HG02610 (cell line): ENCODE measurements at regions not wholly inside any gene's neighbourhood (a gene's known extent, or its start where the extent isn't known, plus 50 kb on each side); places are given as distances from the start of the nearest gene placed in this dataset.

Experiments used
- ATAC-seq: cut with Tn5 transposase; IDR thresholded peaks from one replicate; pipeline ENCODE4 v1.9.1; 2021; ENCODE audit warnings: mild to moderate bottlenecking, moderate library complexity; ENCODE audit not compliant: unreplicated experiment

DNA sequence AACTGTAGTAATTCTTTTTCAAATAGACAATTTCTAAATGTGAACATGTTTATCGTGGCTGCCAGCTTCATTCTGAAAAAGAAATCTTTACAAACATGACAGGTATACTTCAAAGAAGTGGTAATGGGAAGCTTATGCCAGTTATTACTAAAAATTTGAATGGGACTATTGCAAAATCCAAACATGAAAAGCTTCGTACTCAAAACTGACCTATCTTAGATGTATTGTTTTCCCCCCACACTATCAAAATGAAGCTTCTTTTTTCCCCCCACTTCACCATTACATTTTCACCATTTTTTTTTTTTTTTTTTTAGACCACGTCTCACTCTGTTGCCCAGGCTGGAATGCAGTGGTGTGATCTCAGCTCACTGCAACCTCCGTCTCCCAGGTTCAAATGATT, 50.4 kb upstream of the SERTAD2 start:
- ATAC-seq = peak; percentile 33

DNA sequence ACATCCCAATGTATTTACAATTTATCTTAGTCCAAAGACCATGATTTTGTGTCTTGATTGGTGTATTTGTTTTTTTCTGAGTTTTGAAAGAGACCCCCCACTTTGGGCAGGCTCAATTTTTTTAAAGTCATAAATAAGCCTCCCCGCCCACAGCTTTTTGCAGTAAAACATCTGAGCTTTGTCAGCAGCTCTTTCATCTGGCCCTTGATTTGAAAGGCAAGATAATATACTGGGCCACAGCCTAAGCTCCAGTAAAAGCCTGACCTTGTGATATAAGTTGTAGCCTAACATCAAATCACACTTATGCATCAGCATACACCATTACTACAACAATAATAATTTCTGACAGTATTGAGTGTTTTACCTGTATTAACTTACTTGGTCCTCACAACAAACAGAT, 51.3 kb upstream of the SERTAD2 start:
- no peak for ATAC-seq

DNA sequence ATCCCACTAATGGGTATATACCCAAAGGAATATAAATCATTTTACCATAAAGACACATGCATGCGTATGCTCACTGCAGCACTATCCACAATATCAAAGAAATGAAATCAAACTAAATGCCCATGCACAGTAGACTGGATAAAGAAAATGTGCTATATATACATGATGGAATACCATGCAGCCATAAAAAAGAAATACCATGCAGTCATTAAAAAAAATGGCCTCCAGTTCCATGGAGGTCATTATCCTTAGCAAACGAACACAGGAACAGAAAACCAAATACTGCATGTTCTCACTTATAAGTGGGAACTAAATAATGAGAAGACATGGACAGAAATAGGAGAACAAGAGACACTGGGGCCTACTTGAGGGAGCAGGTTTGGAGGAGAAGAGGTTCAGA, 53.6 kb upstream of the SERTAD2 start:
- no peak for ATAC-seq

DNA sequence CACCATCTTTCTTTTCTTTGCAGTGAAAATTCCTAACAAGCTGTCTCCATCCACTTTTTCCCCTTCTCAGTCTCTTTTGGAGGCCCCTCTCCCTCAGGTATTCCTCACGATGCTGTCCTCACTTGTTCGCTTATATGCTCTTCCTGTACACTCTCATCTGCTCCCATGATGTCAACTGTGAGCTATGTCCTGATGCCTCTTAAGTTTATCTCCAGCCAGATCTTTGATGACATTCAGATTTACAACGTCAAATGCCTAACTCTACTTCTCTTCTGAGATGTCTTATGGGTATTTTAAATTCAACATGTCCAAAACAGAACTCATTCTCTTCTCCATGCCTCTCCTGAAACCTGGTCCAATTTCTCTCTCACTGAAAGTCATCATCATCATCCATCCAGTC, 55.1 kb upstream of the SERTAD2 start:
- no peak for ATAC-seq

DNA sequence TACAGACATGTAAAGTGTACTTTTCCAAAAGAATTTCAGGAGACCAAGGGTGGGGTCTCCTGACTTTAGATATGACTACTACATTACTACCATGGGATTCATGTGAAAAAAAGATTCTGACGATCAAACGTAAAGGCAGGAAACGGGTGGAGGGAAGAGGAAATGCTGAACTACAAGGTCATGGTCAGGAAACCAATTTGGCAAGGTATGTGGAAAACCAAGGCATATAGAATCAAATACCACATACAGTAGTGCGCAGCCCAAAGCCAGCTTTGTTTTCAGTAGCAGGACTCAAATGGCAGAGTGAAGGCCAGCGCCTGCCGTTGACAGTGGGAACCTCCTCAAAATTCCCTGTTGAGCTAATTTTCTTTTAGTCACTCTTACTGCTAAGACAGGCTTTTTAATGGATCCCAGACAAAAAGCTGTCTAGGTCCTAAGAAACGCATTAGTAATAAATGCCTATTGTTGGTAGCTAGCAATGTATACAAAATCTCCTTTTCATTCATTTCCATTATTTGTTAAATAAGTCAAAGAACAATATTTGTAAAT, 57.6 kb upstream of the SERTAD2 start:
- no peak for ATAC-seq

DNA sequence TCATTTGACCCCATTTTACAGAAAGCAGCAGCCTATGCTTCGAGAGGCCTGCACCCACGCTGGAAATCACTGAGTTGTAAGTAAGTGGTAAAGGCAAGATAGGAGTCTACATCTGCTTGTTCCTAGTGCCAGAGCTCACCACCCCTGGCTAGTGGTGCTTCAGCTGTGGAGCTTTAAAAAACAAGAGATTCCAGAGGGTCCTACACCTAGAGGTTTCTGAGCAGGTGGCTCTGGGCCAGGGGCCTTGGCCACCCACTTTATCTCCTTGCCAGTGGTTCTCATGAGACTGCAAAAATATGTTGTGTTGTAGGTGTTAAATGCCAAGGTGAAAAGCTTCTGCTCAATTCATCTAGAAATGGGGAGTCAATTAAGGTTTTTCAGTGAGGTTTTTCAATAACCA, 60.0 kb upstream of the SERTAD2 start:
- no peak for ATAC-seq

DNA sequence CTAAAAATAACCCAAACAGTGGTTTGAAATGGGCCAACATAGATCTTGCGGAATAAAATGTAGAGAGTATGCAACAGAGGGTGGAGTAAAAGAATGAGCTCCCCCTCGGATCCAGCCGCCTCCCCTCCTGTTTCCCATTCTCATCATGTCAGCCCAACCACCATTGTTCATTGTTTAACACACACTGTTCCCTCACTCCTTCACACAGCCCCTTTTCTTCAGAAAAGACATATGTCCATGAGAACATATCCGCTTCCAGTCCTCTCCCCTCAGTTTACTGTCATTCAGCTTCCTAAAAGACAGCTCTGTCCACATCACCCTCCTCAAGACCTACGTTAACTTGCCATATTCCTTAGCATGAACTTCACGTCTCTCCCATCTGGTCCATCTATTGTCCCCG, 62.9 kb upstream of the SERTAD2 start:
- ATAC-seq = no peak

DNA sequence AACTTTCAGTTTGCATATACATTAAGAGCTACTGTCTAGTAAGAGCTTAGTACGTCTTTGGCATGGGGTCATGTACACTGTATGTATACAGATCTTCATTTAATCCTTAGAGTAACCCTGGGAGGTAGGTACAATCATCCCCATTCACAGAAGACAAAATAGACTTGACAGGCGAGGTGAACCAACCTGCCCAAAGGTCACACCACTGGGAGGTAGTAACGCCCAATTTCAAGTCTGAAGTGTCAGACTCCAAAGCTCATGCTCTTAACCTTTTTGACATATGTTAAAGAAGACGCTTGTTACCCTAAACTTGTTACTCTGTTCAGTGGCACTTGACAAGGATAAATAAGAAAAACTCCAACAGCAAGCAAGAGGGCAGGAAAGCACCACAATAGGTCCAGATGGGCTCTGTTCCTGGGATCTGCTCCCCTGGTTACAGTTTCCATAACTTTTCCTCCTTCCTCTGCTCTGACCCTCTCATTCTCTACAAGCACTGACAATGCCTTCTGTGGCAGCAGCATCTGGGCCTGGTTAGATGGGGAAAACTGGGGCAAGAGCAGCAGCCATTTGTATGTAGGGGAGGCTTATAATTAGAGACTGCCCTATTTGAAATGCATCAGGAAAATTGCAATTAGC, 64.7 kb upstream of the SERTAD2 start:
- ATAC-seq = no peak

DNA sequence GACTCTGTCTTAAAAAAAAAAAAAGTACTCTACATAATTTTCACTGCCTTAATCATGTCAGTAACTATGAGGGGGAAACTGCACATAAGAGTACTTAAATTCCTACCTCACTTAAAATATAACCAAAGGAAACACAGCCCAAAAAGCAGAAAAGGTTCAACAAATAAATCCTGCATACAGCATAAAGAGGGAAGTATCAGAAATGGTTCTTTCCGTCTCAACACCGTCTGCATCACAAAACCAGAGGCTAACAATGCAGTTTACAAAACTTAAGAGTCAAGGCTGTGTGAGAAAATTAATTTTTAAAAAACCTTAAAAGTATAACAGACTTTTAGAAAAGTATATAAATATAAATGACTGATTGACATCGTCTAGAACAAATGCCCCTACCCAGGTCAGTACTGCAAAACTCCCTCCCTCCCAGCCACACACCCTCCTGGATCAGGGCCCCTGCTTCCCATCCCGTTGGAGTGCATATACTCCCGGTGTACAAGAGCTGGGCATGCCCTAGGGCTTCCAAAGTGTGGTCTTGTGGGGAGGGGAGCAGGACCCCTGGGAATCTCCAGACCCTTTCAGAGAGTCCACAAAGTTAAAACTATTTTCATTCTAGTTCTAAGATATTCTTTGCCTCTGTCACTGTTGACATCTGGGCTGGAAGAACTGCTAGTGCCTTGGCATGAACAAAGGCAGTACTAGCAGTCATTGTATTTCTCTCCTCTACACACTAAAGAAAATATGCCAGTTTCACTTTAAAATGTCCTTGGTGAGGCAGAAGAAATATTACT, 67.0 kb upstream of the SERTAD2 start:
- no peak for ATAC-seq

DNA sequence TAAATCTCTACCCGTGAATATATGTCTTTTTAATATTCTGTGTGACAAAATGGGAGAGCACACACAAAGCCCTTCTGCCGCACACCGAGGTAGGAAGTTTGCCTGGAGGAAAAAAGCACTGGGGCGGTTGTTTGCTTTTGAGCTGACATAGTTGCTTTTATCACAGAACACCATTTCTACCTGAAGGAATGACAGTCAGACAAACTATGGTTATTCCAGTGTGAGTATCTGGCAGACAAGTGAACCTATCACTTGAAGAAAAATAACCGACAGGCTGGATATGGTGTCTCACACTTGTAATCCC, 67.6 kb upstream of the SERTAD2 start:
- no peak for ATAC-seq

DNA sequence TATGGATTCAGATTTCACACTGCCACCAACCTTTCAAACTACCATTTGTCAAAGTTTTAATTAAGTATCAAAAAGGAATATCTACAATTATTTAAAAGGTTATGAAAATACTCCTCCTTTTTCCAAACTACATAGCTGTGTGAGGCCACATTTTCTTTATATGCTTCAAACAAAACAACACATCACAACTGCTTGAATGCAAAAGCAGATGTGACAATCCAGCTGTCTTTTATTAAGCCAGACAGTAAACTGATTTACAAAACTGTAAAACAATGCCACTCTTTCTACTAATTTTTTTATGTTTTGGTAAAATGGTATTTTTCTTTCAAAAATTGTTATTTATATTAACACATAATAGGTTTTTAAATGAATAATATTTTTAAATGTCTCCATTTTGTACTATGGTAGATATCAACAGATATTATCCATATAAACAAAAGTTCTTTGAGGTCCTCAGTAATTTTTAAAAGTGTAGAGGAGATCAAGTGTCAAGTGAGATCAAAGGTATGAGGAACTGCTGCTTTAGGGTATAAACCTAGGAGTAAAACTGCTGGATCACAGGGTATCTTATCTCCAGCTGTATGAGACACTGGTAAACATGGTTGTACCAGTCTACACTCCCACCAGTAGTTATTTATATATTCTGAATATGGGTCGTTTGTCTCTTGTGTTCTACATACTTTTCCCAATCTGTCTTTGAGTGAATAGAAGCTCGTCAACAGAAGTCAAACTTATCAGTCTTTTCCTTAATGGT, 68.8 kb upstream of the SERTAD2 start:
- no peak for ATAC-seq

DNA sequence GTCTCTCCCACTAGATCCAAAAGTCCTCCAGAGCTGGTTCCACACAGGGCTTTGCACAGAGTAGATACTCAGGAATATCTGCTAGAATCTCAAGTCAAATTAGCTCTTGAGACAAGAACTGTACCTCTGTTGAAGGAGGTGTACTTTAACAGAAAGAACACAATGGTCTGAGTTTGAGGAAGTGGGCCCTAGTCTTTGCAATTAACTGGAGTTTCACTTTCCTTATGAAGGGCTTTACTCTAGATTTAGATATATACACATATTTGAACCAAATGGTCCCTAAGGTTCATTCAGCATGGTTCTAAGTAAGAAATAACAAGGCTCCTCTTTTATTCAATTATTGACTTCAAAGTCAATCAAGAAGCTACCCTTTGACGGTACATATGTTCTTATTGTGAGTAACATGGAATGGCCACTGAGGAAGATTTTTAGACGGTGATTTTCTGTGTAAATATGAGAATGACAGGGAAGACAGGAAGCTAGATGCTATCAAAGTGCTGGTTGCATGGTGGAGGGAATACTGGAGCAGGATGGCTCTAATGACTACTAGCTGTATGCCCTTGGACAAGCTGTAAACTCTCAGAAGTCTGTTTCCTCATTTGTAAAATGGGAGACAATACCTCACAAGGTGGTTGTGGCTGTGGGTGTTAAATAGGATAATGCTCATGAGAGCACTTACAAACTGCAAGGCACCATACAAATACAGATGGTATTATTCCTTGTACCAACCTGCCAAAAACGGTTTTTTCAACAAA, 73.5 kb upstream of the SERTAD2 start:
- ATAC-seq = peak; percentile 84

DNA sequence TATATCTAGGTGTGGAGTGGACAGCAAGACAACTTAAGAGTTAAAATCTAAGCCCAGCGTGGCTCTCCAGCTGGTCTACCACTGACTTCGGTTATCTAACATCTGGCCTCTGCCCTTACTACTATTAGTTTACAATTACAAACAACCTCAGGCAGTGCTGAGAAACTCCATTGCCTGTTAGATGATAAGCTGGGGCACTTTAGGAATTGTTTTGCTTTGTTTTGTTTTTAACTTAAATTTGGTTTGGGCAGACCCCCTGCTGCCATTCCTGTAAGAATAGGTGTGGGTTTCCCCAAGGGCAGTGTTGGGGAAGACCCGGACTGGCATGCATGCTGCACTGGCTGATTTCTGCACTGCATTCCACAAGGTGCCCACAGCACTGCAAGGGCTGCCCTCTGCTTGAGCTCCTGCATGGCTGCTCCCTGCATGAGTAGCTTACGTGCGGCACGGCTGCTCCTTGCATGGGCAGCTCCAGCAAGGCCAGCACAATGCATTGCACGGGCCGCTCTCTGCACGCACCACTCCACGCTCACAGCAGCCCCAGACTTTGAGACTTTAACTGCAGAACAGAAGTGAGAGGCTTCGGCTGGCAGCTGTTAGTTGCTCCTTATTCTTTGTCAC, 74.2 kb upstream of the SERTAD2 start:
- ATAC-seq = no peak

DNA sequence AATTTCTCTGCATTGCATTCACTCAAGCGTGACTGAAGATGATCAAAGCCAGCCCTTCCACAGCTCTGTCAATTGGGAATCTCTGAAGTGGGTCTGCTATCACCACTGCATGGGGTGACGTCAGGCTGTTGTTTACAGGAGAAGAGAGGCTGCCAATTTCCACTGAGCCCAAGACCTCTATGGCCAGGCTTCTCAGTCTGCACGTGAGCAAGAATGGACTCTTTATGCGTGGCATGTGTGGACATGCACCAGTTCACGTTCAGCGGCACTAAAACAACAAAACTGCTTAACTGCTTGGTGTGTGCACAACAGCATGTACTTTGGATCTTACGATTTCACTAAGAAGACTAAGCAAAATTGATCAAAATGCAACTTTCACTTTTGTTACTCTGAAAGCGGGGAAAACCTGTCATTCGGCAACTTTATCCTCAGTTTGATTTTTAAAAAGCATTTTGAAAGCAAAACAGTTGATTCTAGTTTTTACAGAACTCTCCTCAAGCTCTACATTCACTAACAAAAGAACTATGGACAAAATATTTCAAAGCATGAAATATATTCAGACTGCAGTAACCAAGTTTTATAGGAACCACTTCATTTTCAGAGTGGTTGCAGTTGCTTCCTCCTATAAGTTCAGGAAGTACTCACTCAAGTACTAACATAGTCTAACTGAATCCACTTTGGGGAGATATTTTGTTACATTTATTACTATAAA, 77.0 kb upstream of the SERTAD2 start:
- ATAC-seq = peak; percentile 53

DNA sequence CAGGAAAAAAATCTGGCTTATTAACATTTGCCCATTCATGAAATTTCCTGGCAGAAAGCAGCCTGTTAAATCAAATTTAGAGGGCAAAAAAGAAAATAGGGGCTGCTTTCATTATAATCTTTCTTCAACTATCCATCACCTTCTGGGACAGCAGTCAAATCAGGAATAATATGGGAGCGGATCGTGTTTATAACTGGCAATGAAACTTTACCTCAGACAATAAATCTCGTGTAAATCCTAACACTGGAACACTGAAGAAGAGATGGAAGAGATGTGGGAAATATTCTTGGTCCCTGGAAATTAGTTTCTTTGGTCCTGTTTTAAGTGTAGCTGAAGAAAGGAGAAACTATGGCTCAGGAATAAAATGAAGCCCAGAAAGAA, 77.5 kb upstream of the SERTAD2 start:
- ATAC-seq = no peak

DNA sequence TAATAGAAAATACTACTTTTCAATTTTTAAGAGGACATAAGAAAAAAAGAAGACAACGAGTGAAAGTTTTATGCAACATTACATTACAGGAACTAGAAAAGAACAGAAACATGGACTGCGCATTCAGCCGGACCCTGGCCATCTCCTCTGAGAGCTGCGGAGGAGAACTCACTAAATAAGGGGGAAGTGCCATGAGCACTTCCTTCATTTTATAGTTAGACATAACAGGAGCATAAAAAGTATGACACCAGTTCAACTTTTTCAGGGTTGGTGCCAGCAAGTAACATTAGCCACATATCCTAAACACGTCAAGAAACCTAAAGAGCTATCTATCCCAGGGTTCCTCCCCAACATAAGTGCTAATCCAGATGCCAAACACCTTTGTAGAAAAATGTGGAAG, 78.0 kb upstream of the SERTAD2 start:
- no peak for ATAC-seq

DNA sequence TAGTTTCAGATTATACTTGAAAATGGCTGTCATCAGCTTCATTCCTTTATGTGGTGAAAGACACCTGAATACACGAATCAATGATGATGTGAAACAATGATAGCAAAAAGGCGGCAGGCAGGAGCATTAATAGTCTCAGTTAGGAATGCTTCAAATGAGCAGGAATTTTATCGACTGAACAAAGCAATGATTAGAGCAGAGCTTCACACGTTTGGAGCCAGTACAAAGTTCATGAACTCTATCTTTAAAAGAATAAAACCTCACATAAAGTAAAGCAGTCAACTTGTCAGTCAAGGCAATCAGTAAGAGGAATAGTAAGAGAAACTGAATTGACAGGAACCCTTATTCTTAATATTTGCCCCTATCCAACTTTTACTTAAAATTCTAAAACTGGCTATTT, 78.4 kb upstream of the SERTAD2 start:
- no peak for ATAC-seq

DNA sequence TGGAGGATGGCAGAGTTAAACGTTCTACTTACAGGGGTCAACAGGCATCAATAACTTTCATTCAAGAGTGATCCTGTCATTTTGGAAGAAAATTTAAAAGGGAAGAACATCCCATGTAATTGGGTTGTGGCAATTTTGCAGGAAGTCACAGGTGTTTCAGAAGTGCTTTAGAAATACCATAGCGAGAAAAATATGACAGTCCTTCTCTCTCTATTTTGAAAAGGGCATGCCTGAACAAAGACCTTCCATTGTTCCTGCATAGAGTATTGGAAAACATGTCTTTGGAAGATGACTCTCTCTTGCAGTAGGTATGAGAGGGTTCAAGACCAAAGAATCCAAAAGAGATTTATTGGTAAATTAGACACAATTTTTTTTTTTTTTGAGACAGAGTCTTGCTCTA, 81.8 kb upstream of the SERTAD2 start:
- no peak for ATAC-seq

DNA sequence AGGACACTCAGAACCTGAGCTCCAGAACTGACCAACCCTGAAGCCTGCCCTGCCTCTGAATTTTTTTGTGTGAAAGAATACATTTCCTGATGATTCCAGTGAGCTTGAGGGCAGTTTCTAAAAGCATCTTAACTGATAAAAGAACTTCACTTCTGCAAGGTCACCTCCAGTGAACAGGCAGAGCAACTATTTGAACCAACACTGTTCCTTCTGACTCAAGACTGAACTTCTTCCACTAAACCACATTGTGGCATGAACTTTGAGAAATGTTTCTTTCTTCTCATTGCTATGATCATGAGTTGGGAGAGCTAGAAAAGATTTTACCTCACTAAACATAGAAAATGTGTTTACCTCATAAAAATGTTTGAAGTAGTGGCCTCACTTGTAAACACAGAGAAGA, 83.8 kb upstream of the SERTAD2 start:
- ATAC-seq = peak; percentile 85

DNA sequence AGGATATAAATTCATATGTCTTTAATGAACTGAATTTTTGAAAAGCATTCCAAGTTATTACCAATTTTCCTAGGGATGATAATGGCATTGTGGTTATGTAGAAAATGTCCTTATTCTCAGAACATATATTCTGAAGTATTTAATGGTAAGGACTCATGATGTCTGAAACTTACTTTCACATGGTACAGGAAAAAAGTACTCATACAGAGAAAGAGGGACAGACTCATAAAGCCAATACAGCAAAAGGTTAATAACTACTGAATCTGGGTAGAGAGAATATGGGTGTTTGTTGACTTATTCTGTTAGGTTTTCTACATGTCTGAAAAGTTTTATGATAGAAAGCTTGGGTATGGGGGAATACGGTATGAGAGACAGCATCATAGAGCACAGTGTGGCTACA, 84.3 kb upstream of the SERTAD2 start:
- ATAC-seq = peak; percentile 85
